Kidney (tissue), 13 donors: ENCODE measurements at regions not wholly inside any gene's neighbourhood (a gene's known extent, or its start where the extent isn't known, plus 50 kb on each side); places are given as distances from the start of the nearest gene placed in this dataset.

Source experiments
- DNase-seq, 5 donors: peaks; one replicate each; pipeline ENCODE4 v3.0.0-alpha.2; 2013 to 2020
- FAIRE-seq: peaks from 2 replicates; lab custom pipeline; 2012; peaks lifted over from hg19 to GRCh38; lab: Jason Lieb, UNC
- H3K27ac ChIP-seq, 2 donors: one replicate each; pipeline ENCODE4 v1.7.0; 2013; ENCODE audit warnings: low read depth in 2 of 2, low read length in 2 of 2, inconsistent platforms in 1 of 2
- H3K27me3 ChIP-seq: one replicate; pipeline ENCODE4 v1.7.1; 2013; ENCODE audit warnings: low read length, inconsistent platforms; ENCODE audit not compliant: control insufficient read depth, insufficient read depth
- H3K36me3 ChIP-seq, 3 donors: one replicate each; pipeline versions ENCODE4 v1.7.0 to v1.7.1; 2013; ENCODE audit warnings: low read length in 3 of 3, control low read depth in 1 of 3, inconsistent platforms in 1 of 3; ENCODE audit not compliant: insufficient read depth in 3 of 3, control insufficient read depth in 2 of 3
- H3K4me1 ChIP-seq, 3 donors: one replicate each; pipeline versions ENCODE4 v1.7.0 to v1.7.1; 2013; ENCODE audit warnings: low read length in 3 of 3, inconsistent platforms in 1 of 3, low read depth in 1 of 3; ENCODE audit not compliant: control insufficient read depth in 2 of 3, insufficient read depth in 2 of 3
- H3K4me3 ChIP-seq, 3 donors: one replicate each; pipeline versions ENCODE4 v1.7.0 to v1.8.1; 2013; ENCODE audit warnings: low read length in 3 of 3, control low read depth in 1 of 3, inconsistent platforms in 1 of 3
- H3K9ac ChIP-seq, 3 donors: one replicate each; pipeline versions ENCODE4 v1.7.0 to v1.7.1; 2013; ENCODE audit warnings: low read length in 3 of 3, control low read depth in 1 of 3, inconsistent platforms in 1 of 3
- H3K9me3 ChIP-seq, 3 donors: one replicate each; pipeline versions ENCODE4 v1.7.0 to v1.7.1; 2013; ENCODE audit warnings: low read length in 3 of 3, control low read depth in 1 of 3, inconsistent platforms in 1 of 3; ENCODE audit not compliant: control insufficient read depth in 2 of 3, insufficient read depth in 1 of 3
- intact Hi-C: fragments of 100-400 bp; cut with DNase I; formaldehyde crosslinking; loops from one replicate; pipeline ENCODE4 v1.11.1; 2022
- TF ChIP-seq, protein P1 (sequence below): IDR thresholded peaks from 3 replicates; pipeline ENCODE4 v1.5.1; 2012; ENCODE audit warnings: mild to moderate bottlenecking, moderate library complexity, borderline replicate concordance; ENCODE audit not compliant: insufficient read depth; ENCODE audit errors: extremely low read depth
- donor health status: control.
- donor health status: control.
- donor health status: control.
- donor health status: control.
- donor health status: control.
- donor health status: DM: yes; HTN: yes; CAD: no.
- donor health status: Normal renal cell carcinoma (clear cell type).

- TF ChIP-seq, protein P1, sequence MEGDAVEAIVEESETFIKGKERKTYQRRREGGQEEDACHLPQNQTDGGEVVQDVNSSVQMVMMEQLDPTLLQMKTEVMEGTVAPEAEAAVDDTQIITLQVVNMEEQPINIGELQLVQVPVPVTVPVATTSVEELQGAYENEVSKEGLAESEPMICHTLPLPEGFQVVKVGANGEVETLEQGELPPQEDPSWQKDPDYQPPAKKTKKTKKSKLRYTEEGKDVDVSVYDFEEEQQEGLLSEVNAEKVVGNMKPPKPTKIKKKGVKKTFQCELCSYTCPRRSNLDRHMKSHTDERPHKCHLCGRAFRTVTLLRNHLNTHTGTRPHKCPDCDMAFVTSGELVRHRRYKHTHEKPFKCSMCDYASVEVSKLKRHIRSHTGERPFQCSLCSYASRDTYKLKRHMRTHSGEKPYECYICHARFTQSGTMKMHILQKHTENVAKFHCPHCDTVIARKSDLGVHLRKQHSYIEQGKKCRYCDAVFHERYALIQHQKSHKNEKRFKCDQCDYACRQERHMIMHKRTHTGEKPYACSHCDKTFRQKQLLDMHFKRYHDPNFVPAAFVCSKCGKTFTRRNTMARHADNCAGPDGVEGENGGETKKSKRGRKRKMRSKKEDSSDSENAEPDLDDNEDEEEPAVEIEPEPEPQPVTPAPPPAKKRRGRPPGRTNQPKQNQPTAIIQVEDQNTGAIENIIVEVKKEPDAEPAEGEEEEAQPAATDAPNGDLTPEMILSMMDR = no peak
- Histone ChIP-seq H3K27me3 (peaks cover 8% of the 10 kb centered on the region), H3K4me1 (peaks cover 0 to 10% (median 0%) of the 10 kb centered on the region in 3 donors), H3K9me3 (peaks cover 0 to 3% (median 2%) of the 10 kb centered on the region in 3 donors), H3K27ac (no peak overlapping the region), H3K36me3 (no peaks in the 10 kb centered on the region), H3K9ac (no peak overlapping the region), H3K4me3 (no peak overlapping the region)
- DNase-seq = no peak
- intact Hi-C loops = no loop called here
- no peak for FAIRE-seq
These were observed 186.0 kb upstream of the FOXF1 start for GRCh38 chr16:86324320-86324719.

- no peak overlapping the region for H3K9ac ChIP-seq
- no peak overlapping the region for H3K27ac ChIP-seq
- TF ChIP-seq, protein P1 = no peak
- H3K27me3 ChIP-seq = peaks cover 4% of the 10 kb centered on the region
- no peaks in the 10 kb centered on the region for H3K36me3 ChIP-seq
- peaks cover 0 to 10% (median 0%) of the 10 kb centered on the region in 3 donors for H3K4me1 ChIP-seq
- intact Hi-C loops = no loop called here
- no peak for DNase-seq
- no peak overlapping the region for H3K4me3 ChIP-seq
- no peak for FAIRE-seq
- peaks cover 0 to 3% (median 2%) of the 10 kb centered on the region in 3 donors for H3K9me3 ChIP-seq
These were observed 185.0 kb upstream of the FOXF1 start for GRCh38 chr16:86325360-86325759.

DNA sequence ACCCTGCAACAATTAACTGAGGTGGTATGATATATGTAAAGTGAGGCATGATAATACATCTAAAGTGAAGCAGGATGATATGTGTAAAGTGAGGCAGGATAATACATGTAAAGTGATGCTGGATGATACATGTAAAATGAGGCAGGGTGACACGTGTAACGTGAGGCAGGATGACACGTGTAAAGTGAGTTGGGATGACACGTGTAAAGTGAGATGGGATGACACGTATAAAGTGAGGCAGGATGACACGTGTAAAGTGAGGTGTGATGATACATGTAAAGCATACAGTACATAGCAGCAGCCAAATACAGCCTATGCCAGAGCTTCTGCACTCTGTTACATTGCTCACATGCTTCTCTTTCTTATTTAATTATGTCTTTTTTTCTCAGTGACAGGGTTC lies 184.4 kb upstream of the FOXF1 start:
- DNase-seq = no peak
- H3K27me3 ChIP-seq = peaks cover 4% of the 10 kb centered on the region
- no peaks in the 10 kb centered on the region for H3K36me3 ChIP-seq
- intact Hi-C loops = no loop called here
- H3K27ac ChIP-seq = no peak overlapping the region
- TF ChIP-seq, protein P1 = no peak
- peaks cover 0 to 3% (median 2%) of the 10 kb centered on the region in 3 donors for H3K9me3 ChIP-seq
- no peak for FAIRE-seq
- no peak overlapping the region for H3K9ac ChIP-seq
- peaks cover 0 to 10% (median 0%) of the 10 kb centered on the region in 3 donors for H3K4me1 ChIP-seq
- no peak overlapping the region for H3K4me3 ChIP-seq

DNA sequence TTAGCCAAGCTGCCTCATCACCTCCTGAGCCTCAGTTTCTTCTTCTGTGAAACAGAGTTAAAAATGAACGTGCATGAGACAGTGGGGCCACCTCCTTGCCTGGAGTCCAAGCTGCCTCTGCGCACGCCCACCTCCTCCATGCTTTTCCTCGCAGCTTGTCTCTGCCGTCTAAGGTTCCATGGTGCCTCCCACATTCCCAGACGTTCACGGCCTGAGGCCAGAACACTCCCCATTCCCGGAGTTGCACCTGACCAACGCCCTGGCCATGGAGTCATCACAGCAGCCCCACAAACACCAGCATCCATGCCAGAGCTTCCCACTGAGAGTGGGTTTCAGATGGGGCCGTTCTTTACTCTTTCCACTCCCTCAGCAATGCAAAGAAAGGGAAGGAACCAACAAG lies 183.0 kb upstream of the FOXF1 start:
- DNase-seq = no peak
- peaks cover 0 to 3% (median 2%) of the 10 kb centered on the region in 3 donors for H3K9me3 ChIP-seq
- no peak overlapping the region for H3K27ac ChIP-seq
- intact Hi-C loops = no loop called here
- H3K36me3 ChIP-seq = no peaks in the 10 kb centered on the region
- H3K4me3 ChIP-seq = no peak overlapping the region
- TF ChIP-seq, protein P1 = no peak
- peaks cover 4% of the 10 kb centered on the region for H3K27me3 ChIP-seq
- no peak for FAIRE-seq
- H3K9ac ChIP-seq = no peak overlapping the region
- peaks cover 0 to 8% (median 0%) of the 10 kb centered on the region in 3 donors for H3K4me1 ChIP-seq
